ENCODE measurements at regions not wholly inside any gene's neighbourhood (a gene's known extent, or its start where the extent isn't known, plus 50 kb on each side); places are given as distances from the start of the nearest gene placed in this dataset.
"Not testable (repeated sequence)": the region's sequence is repeated elsewhere in the genome, so short reads cannot be mapped to it uniquely, and the experiment has no call there.

DNA sequence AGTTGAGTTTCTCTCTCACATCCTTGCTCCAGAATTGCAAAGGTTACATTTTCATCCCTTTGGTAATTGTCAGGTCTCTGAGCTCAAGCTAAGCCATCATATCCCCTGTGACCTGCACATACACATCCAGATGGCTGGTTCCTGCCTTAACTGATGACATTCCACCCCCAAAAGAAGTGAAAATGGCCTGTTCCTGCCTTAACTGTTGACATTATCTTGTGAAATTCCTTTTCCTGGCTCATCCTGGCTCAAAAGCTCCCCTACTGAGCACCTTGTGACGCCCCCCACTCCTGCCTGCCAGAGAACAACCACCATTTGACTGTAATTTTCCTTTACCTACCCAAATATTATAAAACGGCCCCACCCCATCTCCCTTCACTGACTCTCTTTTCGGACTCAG is 231.4 kb upstream of the ISX start:
- H3K9me3 Mint-ChIP-seq; H3K27ac Mint-ChIP-seq; H3K27ac ChIP-seq (ENCODE audit: low read depth, low read length); H3K27me3 ChIP-seq (ENCODE audit: insufficient read depth, low read length, poor library complexity, severe bottlenecking); H3K4me1 Mint-ChIP-seq; POLR2A ChIA-PET; H3K36me3 ChIP-seq (ENCODE audit: insufficient read depth, low read length); DNase-seq; H3K36me3 Mint-ChIP-seq; H3K4me3 ChIP-seq (ENCODE audit: low read length); H3K4me3 Mint-ChIP-seq; CTCF ChIA-PET; H3K4me1 ChIP-seq (ENCODE audit: insufficient read depth, low read length); H3K27me3 Mint-ChIP-seq; H3K9me3 ChIP-seq (ENCODE audit: low read length): not testable (repeated sequence)

DNA sequence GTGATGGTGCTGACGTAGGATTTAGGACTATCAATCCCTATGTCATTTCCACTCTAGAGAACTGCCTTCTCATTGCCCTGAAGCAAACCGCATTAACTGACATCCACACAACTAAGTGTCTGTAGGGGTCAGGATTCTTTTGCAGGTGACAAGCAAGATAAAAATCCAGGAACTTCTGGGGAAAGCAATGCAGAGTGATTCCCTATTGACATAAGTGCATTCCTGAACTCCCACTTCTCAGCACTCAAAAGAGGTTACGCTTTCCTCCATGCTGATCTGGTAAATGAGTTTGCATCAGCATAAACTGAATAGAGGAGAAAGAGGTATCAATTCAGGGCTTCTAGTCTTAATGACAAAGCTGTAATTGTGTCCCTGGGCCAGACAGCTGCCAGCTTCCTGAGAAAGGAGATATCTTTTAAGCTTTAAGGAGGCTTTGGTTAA is 224.6 kb upstream of the ISX start:
- Histone ChIP-seq H3K27me3 (ENCODE audit: insufficient read depth, low read length, poor library complexity, severe bottlenecking) (no peaks in the 10 kb centered on the region), H3K27ac (ENCODE audit: low read depth, low read length) (no peak overlapping the region), H3K4me1 (ENCODE audit: insufficient read depth, low read length) (no peaks in the 10 kb centered on the region), H3K9me3 (ENCODE audit: low read length) (no peaks in the 10 kb centered on the region), H3K36me3 (ENCODE audit: insufficient read depth, low read length) (no peaks in the 10 kb centered on the region), H3K4me3 (ENCODE audit: low read length) (no peak overlapping the region)
- Mint-ChIP-seq H3K9me3 (peaks cover 0 to 4% (median 1%) of the 10 kb centered on the region in 5 donors), H3K27ac (no peak overlapping the region), H3K4me1 (no peaks in the 10 kb centered on the region), H3K36me3 (no peaks in the 10 kb centered on the region), H3K4me3 (no peak overlapping the region), H3K27me3 (peaks cover 1 to 15% of the 10 kb centered on the region in 2 donors)
- CTCF ChIA-PET = no interaction called here
- POLR2A ChIA-PET = no interaction called here
- DNase-seq = no peak

DNA sequence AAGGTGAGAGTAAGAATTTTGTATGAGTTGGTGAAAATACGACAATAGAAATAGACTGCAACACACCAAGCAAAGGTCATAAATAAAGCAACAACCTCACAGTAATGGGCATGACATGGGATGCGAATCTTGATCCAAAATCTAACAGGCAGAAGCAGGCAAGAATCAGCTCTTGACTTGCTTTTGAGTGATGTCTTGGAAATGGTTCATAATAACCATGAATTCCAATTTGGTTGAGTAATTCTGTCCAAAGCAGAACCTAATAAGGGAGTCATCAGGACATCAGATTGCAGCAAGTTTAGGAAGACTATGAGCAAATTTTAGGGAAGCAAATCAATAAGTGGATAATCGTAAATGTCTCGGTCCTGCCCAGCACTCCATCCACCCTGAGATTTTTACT is 224.0 kb upstream of the ISX start:
- H3K4me3 Mint-ChIP-seq = no peak overlapping the region
- CTCF ChIA-PET = no interaction called here
- no peaks in the 10 kb centered on the region for H3K36me3 ChIP-seq (ENCODE audit: insufficient read depth, low read length)
- H3K27ac Mint-ChIP-seq = no peak overlapping the region
- no peaks in the 10 kb centered on the region for H3K27me3 ChIP-seq (ENCODE audit: insufficient read depth, low read length, poor library complexity, severe bottlenecking)
- peaks cover 1 to 15% of the 10 kb centered on the region in 2 donors for H3K27me3 Mint-ChIP-seq
- no peaks in the 10 kb centered on the region for H3K9me3 ChIP-seq (ENCODE audit: low read length)
- no peak overlapping the region for H3K4me3 ChIP-seq (ENCODE audit: low read length)
- no peaks in the 10 kb centered on the region for H3K4me1 Mint-ChIP-seq
- no peak overlapping the region for H3K27ac ChIP-seq (ENCODE audit: low read depth, low read length)
- POLR2A ChIA-PET = no interaction called here
- no peaks in the 10 kb centered on the region for H3K4me1 ChIP-seq (ENCODE audit: insufficient read depth, low read length)
- no peaks in the 10 kb centered on the region for H3K36me3 Mint-ChIP-seq
- no peak for DNase-seq
- H3K9me3 Mint-ChIP-seq = peaks cover 0 to 4% (median 1%) of the 10 kb centered on the region in 5 donors

- peaks cover 1 to 15% of the 10 kb centered on the region in 2 donors for H3K27me3 Mint-ChIP-seq
- H3K27ac ChIP-seq (ENCODE audit: low read depth, low read length) = no peak overlapping the region
- no peak overlapping the region for H3K4me3 Mint-ChIP-seq
- ChIA-PET CTCF (no interaction called here), POLR2A (no interaction called here)
- no peaks in the 10 kb centered on the region for H3K27me3 ChIP-seq (ENCODE audit: insufficient read depth, low read length, poor library complexity, severe bottlenecking)
- H3K27ac Mint-ChIP-seq = no peak overlapping the region
- H3K9me3 Mint-ChIP-seq = peaks cover 0 to 4% (median 1%) of the 10 kb centered on the region in 5 donors
- H3K9me3 ChIP-seq (ENCODE audit: low read length) = no peaks in the 10 kb centered on the region
- no peaks in the 10 kb centered on the region for H3K4me1 ChIP-seq (ENCODE audit: insufficient read depth, low read length)
- no peak for DNase-seq
- no peaks in the 10 kb centered on the region for H3K4me1 Mint-ChIP-seq
- no peaks in the 10 kb centered on the region for H3K36me3 ChIP-seq (ENCODE audit: insufficient read depth, low read length)
- H3K36me3 Mint-ChIP-seq = no peaks in the 10 kb centered on the region
- no peak overlapping the region for H3K4me3 ChIP-seq (ENCODE audit: low read length)
Measured at GRCh38 chr22:34842630-34843029, 223.3 kb upstream of the ISX start.

DNA sequence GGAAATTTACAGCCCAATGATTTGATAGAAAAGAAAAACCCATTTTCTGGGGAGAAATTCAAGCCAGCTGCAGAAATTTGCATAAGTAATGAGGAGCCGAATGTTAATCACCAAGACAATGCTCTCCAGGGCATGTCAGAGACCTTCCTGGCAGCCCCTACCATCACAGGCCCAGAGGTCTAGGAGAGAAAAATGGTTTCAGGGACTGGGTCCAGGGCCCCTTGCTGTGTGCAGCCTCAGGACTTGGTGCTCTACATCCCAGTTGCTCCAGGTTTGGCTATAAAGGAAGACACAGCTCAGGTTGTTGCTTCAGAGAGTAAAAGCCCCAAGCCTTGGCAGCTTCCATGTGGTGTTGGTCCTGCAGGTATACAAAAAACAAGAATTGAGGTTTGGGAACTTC is 222.2 kb upstream of the ISX start:
- H3K27ac ChIP-seq (ENCODE audit: low read depth, low read length); H3K27ac Mint-ChIP-seq; H3K36me3 Mint-ChIP-seq; H3K27me3 ChIP-seq (ENCODE audit: insufficient read depth, low read length, poor library complexity, severe bottlenecking); H3K9me3 Mint-ChIP-seq; H3K4me3 Mint-ChIP-seq; DNase-seq; H3K36me3 ChIP-seq (ENCODE audit: insufficient read depth, low read length); H3K9me3 ChIP-seq (ENCODE audit: low read length); POLR2A ChIA-PET; H3K4me1 Mint-ChIP-seq; H3K4me1 ChIP-seq (ENCODE audit: insufficient read depth, low read length); CTCF ChIA-PET; H3K4me3 ChIP-seq (ENCODE audit: low read length): not testable (repeated sequence)
- peaks cover 1 to 15% of the 10 kb centered on the region in 2 donors for H3K27me3 Mint-ChIP-seq

GRCh38 chr22:34845391-34845790 is 220.6 kb upstream of the ISX start:
- ChIA-PET POLR2A (no interaction called here), CTCF (no interaction called here)
- Mint-ChIP-seq H3K4me3 (no peak overlapping the region), H3K36me3 (no peaks in the 10 kb centered on the region), H3K27me3 (peaks cover 4 to 10% of the 10 kb centered on the region in 2 donors), H3K4me1 (no peaks in the 10 kb centered on the region), H3K9me3 (peaks cover 0 to 6% (median 1%) of the 10 kb centered on the region in 5 donors), H3K27ac (no peak overlapping the region)
- no peak for DNase-seq
- H3K36me3 ChIP-seq (ENCODE audit: insufficient read depth, low read length) = no peaks in the 10 kb centered on the region
- no peaks in the 10 kb centered on the region for H3K27me3 ChIP-seq (ENCODE audit: insufficient read depth, low read length, poor library complexity, severe bottlenecking)
- H3K27ac ChIP-seq (ENCODE audit: low read depth, low read length) = no peak overlapping the region
- H3K4me1 ChIP-seq (ENCODE audit: insufficient read depth, low read length) = no peaks in the 10 kb centered on the region
- H3K4me3 ChIP-seq (ENCODE audit: low read length) = no peak overlapping the region
- no peaks in the 10 kb centered on the region for H3K9me3 ChIP-seq (ENCODE audit: low read length)

- H3K9me3 ChIP-seq (ENCODE audit: low read length) = no peaks in the 10 kb centered on the region
- no peak overlapping the region for H3K4me3 ChIP-seq (ENCODE audit: low read length)
- POLR2A ChIA-PET = no interaction called here
- Mint-ChIP-seq H3K4me3 (no peak overlapping the region), H3K4me1 (no peaks in the 10 kb centered on the region), H3K27ac (no peak overlapping the region), H3K36me3 (no peaks in the 10 kb centered on the region), H3K27me3 (peaks cover 4 to 7% of the 10 kb centered on the region in 2 donors), H3K9me3 (peaks cover 0 to 8% (median 1%) of the 10 kb centered on the region in 5 donors)
- H3K27me3 ChIP-seq (ENCODE audit: insufficient read depth, low read length, poor library complexity, severe bottlenecking) = no peaks in the 10 kb centered on the region
- H3K36me3 ChIP-seq (ENCODE audit: insufficient read depth, low read length) = no peaks in the 10 kb centered on the region
- no peaks in the 10 kb centered on the region for H3K4me1 ChIP-seq (ENCODE audit: insufficient read depth, low read length)
- CTCF ChIA-PET = no interaction called here
- H3K27ac ChIP-seq (ENCODE audit: low read depth, low read length) = no peak overlapping the region
- no peak for DNase-seq
Measured at GRCh38 chr22:34847072-34847471, 218.9 kb upstream of the ISX start.

DNA sequence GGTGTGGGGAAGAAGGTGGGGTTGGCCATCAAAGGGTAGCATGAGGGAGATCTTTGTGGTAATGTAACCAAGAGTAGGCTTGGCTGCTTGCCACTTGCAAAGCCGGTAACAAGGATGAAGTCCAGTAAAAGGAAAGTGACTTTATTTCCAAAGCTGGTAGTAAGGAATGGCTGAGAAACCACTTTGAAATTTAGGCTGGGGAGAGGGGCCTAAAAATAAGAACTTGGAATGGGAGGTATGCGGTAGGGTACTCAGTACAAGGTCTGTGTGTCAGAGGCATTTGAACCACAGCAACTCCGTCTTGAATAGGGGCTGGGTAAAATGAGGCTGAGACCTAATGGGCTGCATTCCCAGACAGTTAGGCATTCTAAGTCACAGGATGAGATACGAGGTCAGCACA is 216.0 kb upstream of the ISX start:
- ChIA-PET CTCF (no interaction called here), POLR2A (no interaction called here)
- Histone ChIP-seq H3K4me1 (ENCODE audit: insufficient read depth, low read length) (no peaks in the 10 kb centered on the region), H3K9me3 (ENCODE audit: low read length) (no peaks in the 10 kb centered on the region), H3K36me3 (ENCODE audit: insufficient read depth, low read length) (no peaks in the 10 kb centered on the region), H3K27me3 (ENCODE audit: insufficient read depth, low read length, poor library complexity, severe bottlenecking) (no peaks in the 10 kb centered on the region), H3K27ac (ENCODE audit: low read depth, low read length) (no peak overlapping the region), H3K4me3 (ENCODE audit: low read length) (no peak overlapping the region)
- H3K9me3 Mint-ChIP-seq = peaks cover 0 to 4% (median 1%) of the 10 kb centered on the region in 5 donors
- no peak for DNase-seq
- H3K4me1 Mint-ChIP-seq = no peaks in the 10 kb centered on the region
- H3K27ac Mint-ChIP-seq = no peak overlapping the region
- peaks cover 3 to 4% of the 10 kb centered on the region in 2 donors for H3K27me3 Mint-ChIP-seq
- H3K4me3 Mint-ChIP-seq = no peak overlapping the region
- H3K36me3 Mint-ChIP-seq = no peaks in the 10 kb centered on the region
